Spleen (tissue), 7 donors: ENCODE measurements at regions not wholly inside any gene's neighbourhood (a gene's known extent, or its start where the extent isn't known, plus 50 kb on each side); places are given as distances from the start of the nearest gene placed in this dataset.

Experiments
- POLR2A ChIP-seq, 3 donors: fragments of 450-650 bp; IDR thresholded peaks; one replicate each; pipeline ENCODE4 v1.5.1; 2017; ENCODE audit warnings: antibody characterized with exemption in 3 of 3, mild to moderate bottlenecking in 1 of 3
- POLR2AphosphoS5 ChIP-seq, 3 donors: sonication (generic); formaldehyde crosslinking; IDR thresholded peaks; one replicate each; pipeline ENCODE4 v1.5.1; 2017; ENCODE audit warnings: antibody characterized with exemption in 3 of 3
- TF ChIP-seq, protein P1 (sequence below), 11 experiments: fragments of 200-600 bp in 7 of 11; fragments of 450-650 bp in 4 of 11; sonication (generic) in 4 of 11; IDR thresholded peaks in 8 of 11; conservative IDR thresholded peaks in 3 of 11; 1 replicate in 7 of 11; 2 replicates in 4 of 11; pipeline versions ENCODE4 v1.4.0 to v1.8.0; 2016 to 2021; ENCODE audit warnings: antibody characterized with exemption in 11 of 11, inconsistent platforms in 4 of 11, mild to moderate bottlenecking in 1 of 11
- donor health status: DM: no; HTN: no; CAD: no; lungs with moderate emphysema.
- donor health status: DM: no; HTN: no; CAD: no.
- donor health status: DM: no; HTN: no; CAD: no.

DNA sequence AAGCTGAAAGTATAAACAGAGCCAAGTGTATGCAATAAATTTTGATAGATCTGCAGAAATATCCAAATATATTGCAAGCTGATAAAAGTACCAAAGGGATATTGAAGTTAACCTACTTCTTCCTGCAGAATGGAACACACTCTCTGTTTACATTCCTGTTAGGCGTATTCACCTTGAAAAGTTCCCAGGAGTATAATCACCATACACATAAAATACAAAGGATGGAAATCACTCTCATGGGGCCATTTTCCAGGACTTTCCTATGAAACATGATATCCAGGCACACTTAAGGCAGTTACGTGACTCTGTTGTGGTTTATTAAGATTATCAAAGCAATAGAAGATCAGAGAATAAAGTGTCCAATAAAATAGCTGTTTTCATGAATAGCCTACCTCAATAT lies 1142.3 kb downstream of the NLGN4X start:
- TF ChIP-seq, protein P1, sequence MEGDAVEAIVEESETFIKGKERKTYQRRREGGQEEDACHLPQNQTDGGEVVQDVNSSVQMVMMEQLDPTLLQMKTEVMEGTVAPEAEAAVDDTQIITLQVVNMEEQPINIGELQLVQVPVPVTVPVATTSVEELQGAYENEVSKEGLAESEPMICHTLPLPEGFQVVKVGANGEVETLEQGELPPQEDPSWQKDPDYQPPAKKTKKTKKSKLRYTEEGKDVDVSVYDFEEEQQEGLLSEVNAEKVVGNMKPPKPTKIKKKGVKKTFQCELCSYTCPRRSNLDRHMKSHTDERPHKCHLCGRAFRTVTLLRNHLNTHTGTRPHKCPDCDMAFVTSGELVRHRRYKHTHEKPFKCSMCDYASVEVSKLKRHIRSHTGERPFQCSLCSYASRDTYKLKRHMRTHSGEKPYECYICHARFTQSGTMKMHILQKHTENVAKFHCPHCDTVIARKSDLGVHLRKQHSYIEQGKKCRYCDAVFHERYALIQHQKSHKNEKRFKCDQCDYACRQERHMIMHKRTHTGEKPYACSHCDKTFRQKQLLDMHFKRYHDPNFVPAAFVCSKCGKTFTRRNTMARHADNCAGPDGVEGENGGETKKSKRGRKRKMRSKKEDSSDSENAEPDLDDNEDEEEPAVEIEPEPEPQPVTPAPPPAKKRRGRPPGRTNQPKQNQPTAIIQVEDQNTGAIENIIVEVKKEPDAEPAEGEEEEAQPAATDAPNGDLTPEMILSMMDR (IDR thresholded peaks at IDR 0.05 in 8 of 11, conservative IDR thresholded peaks at IDR 0.05 in 3 of 11) = no peak
- TF ChIP-seq POLR2A (IDR thresholded peaks at IDR 0.05) (no peak), POLR2AphosphoS5 (IDR thresholded peaks at IDR 0.05) (no peak)
